Spleen (tissue), 7 donors: ENCODE measurements at regions not wholly inside any gene's neighbourhood (a gene's known extent, or its start where the extent isn't known, plus 50 kb on each side); places are given as distances from the start of the nearest gene placed in this dataset.
"Not testable (repeated sequence)": the region's sequence is repeated elsewhere in the genome, so short reads cannot be mapped to it uniquely, and the experiment has no call there.

Experiments
- CTCF ChIP-seq, 11 experiments: fragments of 200-600 bp in 7 of 11; fragments of 450-650 bp in 4 of 11; sonication (generic) in 4 of 11; IDR thresholded peaks in 8 of 11; conservative IDR thresholded peaks in 3 of 11; 1 replicate in 7 of 11; 2 replicates in 4 of 11; pipeline versions ENCODE4 v1.4.0 to v1.8.0; 2016 to 2021; ENCODE audit warnings: antibody characterized with exemption in 11 of 11, inconsistent platforms in 4 of 11, mild to moderate bottlenecking in 1 of 11
- POLR2A ChIP-seq, 3 donors: fragments of 450-650 bp; IDR thresholded peaks; one replicate each; pipeline ENCODE4 v1.5.1; 2017; ENCODE audit warnings: antibody characterized with exemption in 3 of 3, mild to moderate bottlenecking in 1 of 3
- donor health status: DM: no; HTN: no; CAD: no; lungs with moderate emphysema.
- donor health status: DM: no; HTN: no; CAD: no.
- donor health status: DM: no; HTN: no; CAD: no.

- not testable (repeated sequence) for TF ChIP-seq POLR2A (IDR thresholded peaks at IDR 0.05); CTCF (IDR thresholded peaks at IDR 0.05 in 8 of 11, conservative IDR thresholded peaks at IDR 0.05 in 3 of 11)
Observed at GRCh38 chr7:32565-33280, 159.6 kb upstream of the FAM20C start.
